HCT116 (cell line): ENCODE measurements at regions not wholly inside any gene's neighbourhood (a gene's known extent, or its start where the extent isn't known, plus 50 kb on each side); places are given as distances from the start of the nearest gene placed in this dataset.
"Not testable (repeated sequence)": the region's sequence is repeated elsewhere in the genome, so short reads cannot be mapped to it uniquely, and the experiment has no call there.

Experiments used
- ATAC-seq: fragments of 200-7000 bp; cut with Tn5 transposase; 2 replicates; pipeline ENCODE4 v1.9.1; 2020; ENCODE audit warnings: mild to moderate bottlenecking, moderate library complexity
- BruUV-seq: library from RNA; stranded (reverse); fragments of 400-500 nt; replicated peaks from 2 replicates; lab custom pipeline; 2021; lab: Mats Ljungman, UMichigan
- CTCF ChIA-PET: fragments of 300-600 bp; sonication (Branson Sonifier 250); formaldehyde crosslinking; loops from one replicate; lab custom pipeline; 2021; ENCODE audit warnings: antibody characterized with exemption; lab: Charles Lee
- POLR2A ChIA-PET: fragments of 300-600, 350-600 bp; sonication (Branson Sonifier 250); formaldehyde crosslinking; loops from one replicate; lab custom pipeline; 2021; ENCODE audit warnings: antibody characterized with exemption; lab: Charles Lee
- RAD21 ChIA-PET, 2 experiments: fragments of 300-600 bp; sonication (Branson Sonifier 250); formaldehyde crosslinking; loops; one replicate each; lab custom pipeline; 2023; ENCODE audit warnings: low total read pairs in 2 of 2; ENCODE audit not compliant: uncharacterized antibody in 2 of 2, unreplicated experiment in 2 of 2, low non-redundant PET in 1 of 2; lab: Charles Lee
- DNase-seq: peaks from one replicate; pipeline ENCODE4 v3.0.0-alpha.2; 2010; ENCODE audit warnings: low read depth, low spot score
- H2AFZ ChIP-seq: fragments of 200-600 bp; shearing (Covaris generic), sonication (generic); 2 replicates; pipeline ENCODE4 v1.6.1; 2017; ENCODE audit warnings: low read depth, mixed run types, mixed read lengths, antibody characterized with exemption, low read length; ENCODE audit not compliant: poor library complexity, severe bottlenecking
- H3K27ac ChIP-seq: 2 replicates; pipeline ENCODE4 v1.5.1; 2012; ENCODE audit warnings: low read depth, low read length
- H3K27me3 ChIP-seq: fragments of 200-600 bp; sonication (generic); 2 replicates; pipeline ENCODE4 v1.6.1; 2016; ENCODE audit warnings: mixed run types, low read length, mixed read lengths; ENCODE audit not compliant: insufficient read depth
- H3K36me3 ChIP-seq, 2 experiments: fragments of 200-500 bp in 1 of 2; fragments of 200-600 bp in 1 of 2; sonication (Bioruptor generic) in 1 of 2; sonication (generic) in 1 of 2; 2 replicates each; pipeline versions ENCODE4 v1.5.1 to v1.6.1; 2014 to 2016; ENCODE audit warnings: low read length in 2 of 2, inconsistent platforms in 1 of 2, mixed read lengths in 1 of 2, mixed run types in 1 of 2; ENCODE audit not compliant: insufficient read depth in 2 of 2, control insufficient read depth in 1 of 2
- H3K4me1 ChIP-seq, 2 experiments: fragments of 200-600 bp in 1 of 2; sonication (generic) in 1 of 2; 2 replicates each; pipeline versions ENCODE4 v1.5.1 to v1.6.1; 2012 to 2017; ENCODE audit warnings: low read length in 2 of 2, inconsistent platforms in 1 of 2, mild to moderate bottlenecking in 1 of 2, mixed read lengths in 1 of 2, mixed run types in 1 of 2, moderate library complexity in 1 of 2; ENCODE audit not compliant: insufficient read depth in 2 of 2, control insufficient read depth in 1 of 2
- H3K4me2 ChIP-seq: fragments of 200-600 bp; sonication (generic); 2 replicates; pipeline ENCODE4 v1.6.1; 2017; ENCODE audit warnings: mixed run types, low read length, mixed read lengths
- H3K4me3 ChIP-seq, 2 experiments: fragments of 200-600 bp in 1 of 2; sonication (generic) in 1 of 2; replicated peaks in 1 of 2; 2 replicates each; pipeline ENCODE4 v1.5.1; 2011 to 2016; ENCODE audit warnings: low read length in 2 of 2, control low read depth in 1 of 2, low read depth in 1 of 2, mild to moderate bottlenecking in 1 of 2, mixed read lengths in 1 of 2, mixed run types in 1 of 2
- H3K79me2 ChIP-seq: fragments of 200-600 bp; sonication (generic); 2 replicates; pipeline ENCODE4 v1.6.1; 2017; ENCODE audit warnings: mild to moderate bottlenecking, mixed run types, low read length, moderate library complexity, mixed read lengths; ENCODE audit not compliant: insufficient read depth
- H3K9ac ChIP-seq: fragments of 200-600 bp; sonication (generic); 2 replicates; pipeline ENCODE4 v1.6.1; 2016; ENCODE audit warnings: low read length, mixed read lengths
- H3K9me2 ChIP-seq: fragments of 200-600 bp; sonication (generic), shearing (Covaris generic); 2 replicates; pipeline ENCODE4 v1.6.1; 2017; ENCODE audit warnings: mixed run types, mild to moderate bottlenecking, moderate library complexity; ENCODE audit not compliant: insufficient read depth
- H3K9me3 ChIP-seq, 2 experiments: fragments of 200-500 bp in 1 of 2; fragments of 200-600 bp in 1 of 2; sonication (Bioruptor generic) in 1 of 2; sonication (generic) in 1 of 2; 2 replicates each; pipeline ENCODE4 v1.6.1; 2014 to 2017; ENCODE audit warnings: low read length in 2 of 2, mixed read lengths in 2 of 2, inconsistent platforms in 1 of 2, low read depth in 1 of 2, mild to moderate bottlenecking in 1 of 2, mixed run types in 1 of 2, moderate library complexity in 1 of 2; ENCODE audit not compliant: control insufficient read depth in 1 of 2, insufficient read depth in 1 of 2
- H4K20me1 ChIP-seq: fragments of 200-600 bp; sonication (generic), shearing (Covaris generic); 2 replicates; pipeline ENCODE4 v1.6.1; 2017; ENCODE audit warnings: mixed run types, mild to moderate bottlenecking, moderate library complexity; ENCODE audit not compliant: insufficient read depth
- CEBPB ChIP-seq: IDR thresholded peaks from 2 replicates; pipeline ENCODE4 v1.6.1; 2012; ENCODE audit warnings: low read depth
- ELF1 ChIP-seq: IDR thresholded peaks from 2 replicates; pipeline ENCODE4 v1.6.1; 2012; ENCODE audit warnings: low read depth, borderline replicate concordance
- EZH2 ChIP-seq: fragments of 200-600 bp; sonication (generic); IDR thresholded peaks from 2 replicates; pipeline ENCODE4 v1.6.1; 2017; ENCODE audit warnings: antibody characterized with exemption, mixed run types
- EZH2phosphoT487 ChIP-seq: fragments of 200-600 bp; IDR thresholded peaks from 2 replicates; pipeline ENCODE4 v1.6.1; 2018; ENCODE audit warnings: antibody characterized with exemption, borderline replicate concordance
- POLR2AphosphoS5 ChIP-seq: IDR thresholded peaks from 2 replicates; pipeline ENCODE4 v1.6.1; 2011; ENCODE audit warnings: mild to moderate bottlenecking, low read depth, low read length, moderate library complexity
- SRF ChIP-seq: IDR thresholded peaks from 2 replicates; pipeline ENCODE4 v1.6.1; 2012; ENCODE audit warnings: low read depth
- TCF7L2 ChIP-seq: IDR thresholded peaks from 2 replicates; pipeline ENCODE4 v1.7.0; 2011; ENCODE audit warnings: borderline replicate concordance, inconsistent platforms; ENCODE audit not compliant: insufficient read depth, insufficient read length; ENCODE audit errors: extremely low read depth
- ZFX ChIP-seq: fragments of 450-650 bp; IDR thresholded peaks from 2 replicates; pipeline ENCODE4 v1.6.1; 2017
- ZNF274 ChIP-seq: fragments of 200-500 bp; sonication (Bioruptor generic); IDR thresholded peaks from 2 replicates; pipeline ENCODE4 v1.6.1; 2014; ENCODE audit warnings: mild to moderate bottlenecking, low read depth, low read length, inconsistent platforms
- intact Hi-C: fragments of 100-400 bp; cut with micrococcal nuclease; formaldehyde crosslinking; loops from 2 replicates; pipeline ENCODE4 v1.10.0; 2022
- TF ChIP-seq, protein P1 (sequence below): IDR thresholded peaks from 2 replicates; pipeline ENCODE4 v1.6.1; 2011; ENCODE audit warnings: mild to moderate bottlenecking, low read length, moderate library complexity; ENCODE audit not compliant: insufficient replicate concordance; ENCODE audit errors: extremely low read depth
- TF ChIP-seq, protein P2 (sequence below): IDR thresholded peaks from 2 replicates; pipeline ENCODE4 v1.6.1; 2012

DNA sequence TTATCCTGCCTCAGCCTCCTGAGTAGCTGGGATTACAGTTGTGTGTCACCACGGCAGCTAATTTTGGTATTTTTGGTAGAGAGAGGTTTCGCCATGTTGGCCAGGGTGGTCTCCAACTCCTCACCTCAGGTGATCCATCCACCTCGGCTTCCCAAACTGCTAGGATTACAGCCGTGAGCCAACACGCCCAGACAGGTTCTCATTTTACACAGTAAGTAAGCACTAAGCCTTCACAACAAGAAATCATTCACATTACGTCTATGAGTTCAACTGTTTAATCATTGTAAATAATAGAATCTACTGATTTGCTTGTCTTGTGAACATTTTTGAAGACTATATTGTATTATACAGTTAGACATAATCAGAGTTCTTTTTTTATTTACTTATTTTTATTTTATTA, 131.5 kb upstream of the LRATD1 start:
- H3K9me3 ChIP-seq = peaks cover 0 to 15% of the 10 kb centered on the region in 2 experiments; a peak in 2 of 4 replicates
- no TSS peak for BruUV-seq
- TF ChIP-seq ZFX (no peak), POLR2AphosphoS5 (no peak), TCF7L2 (no peak)
- no peak overlapping the region for H3K4me2 ChIP-seq
- no peaks in the 10 kb centered on the region for H3K36me3 ChIP-seq
- ATAC-seq (no peak), DNase-seq (no peak)
- no peak overlapping the region for H3K4me3 ChIP-seq
- H3K9me2 ChIP-seq = no peaks in the 10 kb centered on the region
- intact Hi-C loops = no loop called here
- no peaks in the 10 kb centered on the region for H3K27me3 ChIP-seq
- RAD21 ChIA-PET = no interaction called here
- CTCF ChIA-PET = no interaction called here
- H3K79me2 ChIP-seq = no peaks in the 10 kb centered on the region
- H4K20me1 ChIP-seq = no peaks in the 10 kb centered on the region
- H3K9ac ChIP-seq = no peak overlapping the region
- no peak overlapping the region for H2AFZ ChIP-seq
- no peak overlapping the region for H3K27ac ChIP-seq
- H3K4me1 ChIP-seq = no peaks in the 10 kb centered on the region
- POLR2A ChIA-PET = no interaction called here

DNA sequence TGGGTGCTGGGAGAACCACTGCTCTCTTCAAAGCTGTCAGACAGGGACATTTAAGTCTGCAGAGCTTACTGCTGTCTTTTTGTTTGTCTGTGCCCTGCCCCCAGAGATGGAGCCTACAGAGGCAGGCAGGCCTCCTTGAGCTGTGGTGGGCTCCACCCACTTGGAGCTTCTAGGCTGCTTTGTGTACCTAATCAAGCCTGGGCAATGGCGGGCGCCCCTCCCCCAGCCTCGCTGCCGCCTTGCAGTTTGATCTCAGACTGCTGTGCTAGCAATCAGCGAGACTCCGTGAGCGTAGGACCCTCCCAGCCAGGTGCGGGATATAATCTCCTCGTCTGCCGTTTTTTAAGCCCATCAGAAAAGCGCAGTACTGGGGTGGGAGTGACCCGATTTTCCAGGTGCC, 125.6 kb upstream of the LRATD1 start:
- H2AFZ ChIP-seq, H3K9ac ChIP-seq, DNase-seq, H3K27ac ChIP-seq, BruUV-seq, H3K9me2 ChIP-seq, intact Hi-C loops, H3K4me1 ChIP-seq, H3K4me2 ChIP-seq, H3K36me3 ChIP-seq, H3K27me3 ChIP-seq, RAD21 ChIA-PET, H4K20me1 ChIP-seq, H3K79me2 ChIP-seq, ATAC-seq, H3K4me3 ChIP-seq, POLR2A ChIA-PET, CTCF ChIA-PET: not testable (repeated sequence)
- peaks cover 4 to 17% of the 10 kb centered on the region in 2 experiments; a peak in 2 of 4 replicates for H3K9me3 ChIP-seq

DNA sequence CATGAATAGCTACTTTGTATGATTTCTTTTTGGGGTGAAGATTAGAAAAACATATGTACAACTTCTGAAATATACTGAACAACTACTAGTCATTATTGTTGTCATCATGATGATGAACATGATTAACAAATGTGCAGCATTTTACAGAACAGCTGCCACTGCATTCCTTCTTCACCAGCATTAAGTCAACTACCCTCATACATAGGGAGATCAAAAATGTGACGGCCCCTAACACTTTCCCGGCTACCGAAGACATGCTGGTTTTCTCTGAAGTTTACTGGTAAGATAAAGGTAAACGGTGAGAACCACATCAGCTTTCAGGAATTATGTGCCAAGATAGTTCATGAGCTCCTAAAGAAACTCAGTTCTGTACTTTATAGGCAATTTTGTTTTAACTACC, 121.0 kb upstream of the LRATD1 start:
- H4K20me1 ChIP-seq = no peaks in the 10 kb centered on the region
- no peak overlapping the region for H3K4me3 ChIP-seq
- ChIA-PET CTCF (no interaction called here), POLR2A (no interaction called here), RAD21 (no interaction called here)
- ATAC-seq (no peak), DNase-seq (no peak)
- H3K4me1 ChIP-seq = no peaks in the 10 kb centered on the region
- H3K9ac ChIP-seq = no peak overlapping the region
- intact Hi-C loops = no loop called here
- BruUV-seq = no TSS peak
- no peaks in the 10 kb centered on the region for H3K9me2 ChIP-seq
- no peak overlapping the region for H2AFZ ChIP-seq
- no peak overlapping the region for H3K4me2 ChIP-seq
- H3K9me3 ChIP-seq = peaks cover 11 to 22% of the 10 kb centered on the region in 2 experiments; a peak in 2 of 4 replicates
- H3K36me3 ChIP-seq = no peaks in the 10 kb centered on the region
- no peaks in the 10 kb centered on the region for H3K27me3 ChIP-seq
- H3K27ac ChIP-seq = no peak overlapping the region
- H3K79me2 ChIP-seq = no peaks in the 10 kb centered on the region
- TF ChIP-seq CEBPB = no peak
- TF ChIP-seq, protein P1, sequence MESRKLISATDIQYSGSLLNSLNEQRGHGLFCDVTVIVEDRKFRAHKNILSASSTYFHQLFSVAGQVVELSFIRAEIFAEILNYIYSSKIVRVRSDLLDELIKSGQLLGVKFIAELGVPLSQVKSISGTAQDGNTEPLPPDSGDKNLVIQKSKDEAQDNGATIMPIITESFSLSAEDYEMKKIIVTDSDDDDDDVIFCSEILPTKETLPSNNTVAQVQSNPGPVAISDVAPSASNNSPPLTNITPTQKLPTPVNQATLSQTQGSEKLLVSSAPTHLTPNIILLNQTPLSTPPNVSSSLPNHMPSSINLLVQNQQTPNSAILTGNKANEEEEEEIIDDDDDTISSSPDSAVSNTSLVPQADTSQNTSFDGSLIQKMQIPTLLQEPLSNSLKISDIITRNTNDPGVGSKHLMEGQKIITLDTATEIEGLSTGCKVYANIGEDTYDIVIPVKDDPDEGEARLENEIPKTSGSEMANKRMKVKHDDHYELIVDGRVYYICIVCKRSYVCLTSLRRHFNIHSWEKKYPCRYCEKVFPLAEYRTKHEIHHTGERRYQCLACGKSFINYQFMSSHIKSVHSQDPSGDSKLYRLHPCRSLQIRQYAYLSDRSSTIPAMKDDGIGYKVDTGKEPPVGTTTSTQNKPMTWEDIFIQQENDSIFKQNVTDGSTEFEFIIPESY = no peak
- TF ChIP-seq ZNF274 = no peak
- TF ChIP-seq ELF1 = no peak
- no peak for TF ChIP-seq SRF
- TF ChIP-seq EZH2 = no peak
- TF ChIP-seq EZH2phosphoT487 = no peak
- TF ChIP-seq, protein P2, sequence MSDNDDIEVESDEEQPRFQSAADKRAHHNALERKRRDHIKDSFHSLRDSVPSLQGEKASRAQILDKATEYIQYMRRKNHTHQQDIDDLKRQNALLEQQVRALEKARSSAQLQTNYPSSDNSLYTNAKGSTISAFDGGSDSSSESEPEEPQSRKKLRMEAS = no peak
